ENCODE measurements at regions not wholly inside any gene's neighbourhood (a gene's known extent, or its start where the extent isn't known, plus 50 kb on each side); places are given as distances from the start of the nearest gene placed in this dataset.

GRCh38 chr5:62717301-62717933 lies 138.8 kb downstream of the LRRC70 start:
- Histone ChIP-seq H3K79me2 (ENCODE audit: control insufficient read depth in 1 of 2, insufficient read depth in 2 of 2, low read length in 2 of 2) (no peaks in the 10 kb centered on the region), H2BK12ac (ENCODE audit: low read depth, low read length) (peak overlapping the region; percentile 72), H2AK5ac (ENCODE audit: low read depth, low read length) (0 out of 2 replicates have a peak overlapping the region, but pooled peaks have one; percentile 34), H3K4me2 (ENCODE audit: insufficient read depth in 1 of 2, low read depth in 2 of 2, low read length in 2 of 2) (peak overlapping the region; percentile 19 to 37; a peak in 2 of 4 replicates), H3K27ac (ENCODE audit: low read depth, low read length) (no peak overlapping the region), H3K4me3 (ENCODE audit: extremely low read depth in 1 of 4, insufficient read depth in 2 of 4, low read depth in 3 of 4, low read length in 4 of 4) (peak overlapping the region in 1 of 4 experiments; percentile 2; a peak in 1 of 8 replicates), H4K20me1 (replicated peaks in 1 of 2; ENCODE audit: control insufficient read depth in 1 of 2, insufficient read depth in 2 of 2, low read length in 2 of 2) (no peaks in the 10 kb centered on the region), H3K23ac (ENCODE audit: insufficient read length) (no peak overlapping the region), H3K36me3 (ENCODE audit: control insufficient read depth in 2 of 4, insufficient read depth in 4 of 4, low read length in 3 of 4) (no peaks in the 10 kb centered on the region), H2BK120ac (replicated peaks; ENCODE audit: low read depth, low read length) (no peak overlapping the region), H2BK5ac (ENCODE audit: low read depth, low read length) (peak overlapping the region; percentile 44; the same call in 1 of the 2 replicates), H3K14ac (ENCODE audit: insufficient read length) (no peak overlapping the region), H2BK15ac (ENCODE audit: low read length) (no peak overlapping the region), H3K4ac (replicated peaks; ENCODE audit: insufficient read length, low read depth, low read length) (no peak overlapping the region), H3K9ac (replicated peaks in 1 of 4; ENCODE audit: extremely low read depth in 1 of 4, low read depth in 3 of 4, low read length in 3 of 4) (no peak overlapping the region), H2AFZ (ENCODE audit: low read length) (peak overlapping the region; percentile 48; the same call in 1 of the 2 replicates), H3K56ac (replicated peaks; ENCODE audit: insufficient read length, low read depth, low read length) (no peak overlapping the region), H4K5ac (ENCODE audit: insufficient read length, low read depth, low read length) (no peak overlapping the region), H3K18ac (ENCODE audit: extremely low read depth, low read length) (0 out of 2 replicates have a peak overlapping the region, but pooled peaks have one; percentile 49), H4K8ac (ENCODE audit: extremely low read depth, insufficient read depth, low read length) (no peak overlapping the region), H3K4me1 (replicated peaks in 1 of 4; ENCODE audit: control insufficient read depth in 3 of 4, insufficient read depth in 4 of 4, low read length in 3 of 4) (peaks cover 0 to 10% (median 6%) of the 10 kb centered on the region in 4 experiments; a peak in 2 of 7 replicates), H3K79me1 (ENCODE audit: low read depth, low read length) (no peaks in the 10 kb centered on the region), H3K27me3 (replicated peaks in 1 of 4; ENCODE audit: control insufficient read depth in 3 of 4, extremely low read depth in 1 of 4, insufficient read depth in 3 of 4, low read length in 3 of 4) (no peaks in the 10 kb centered on the region), H3K23me2 (ENCODE audit: low read depth, low read length) (no peaks in the 10 kb centered on the region), H4K91ac (replicated peaks; ENCODE audit: insufficient read length, low read length) (no peak overlapping the region), H2BK20ac (ENCODE audit: low read length) (peak overlapping the region; percentile 7; the same call in 1 of the 2 replicates), H3K9me3 (ENCODE audit: insufficient read depth in 2 of 2, low read depth in 1 of 2, low read length in 1 of 2) (no peaks in the 10 kb centered on the region)
- CTCF ChIA-PET (ENCODE audit: partially characterized antibody), result interaction anchor here (0.8 to 3.6 kb wide), 5 partner anchors 8 to 201 kb away, joined by 3 to 20 read pairs (median 4); no protein-coding TSS in a partner anchor
- TF ChIP-seq SIN3A (conservative IDR thresholded peaks at IDR 0.05 in 1 of 2, IDR thresholded peaks at IDR 0.05 in 1 of 2; ENCODE audit: low read depth in 1 of 2, low read length in 2 of 2), result no peak
- TF ChIP-seq RAD21 (IDR thresholded peaks at IDR 0.05 in 1 of 2, conservative IDR thresholded peaks at IDR 0.05 in 1 of 2; ENCODE audit: low read depth in 2 of 2, low read length in 2 of 2), result no peak
- TF ChIP-seq SUZ12 (IDR thresholded peaks at IDR 0.05; ENCODE audit: low read length), result no peak
- TF ChIP-seq CHD2 (IDR thresholded peaks at IDR 0.05; ENCODE audit: low read length), result no peak
- no peak for TF ChIP-seq TAF1 (IDR thresholded peaks at IDR 0.05; ENCODE audit: low read depth, low read length)
- TF ChIP-seq HDAC6 (IDR thresholded peaks at IDR 0.05; ENCODE audit: low read depth, low read length), result no peak
- TF ChIP-seq SP4 (IDR thresholded peaks at IDR 0.05; ENCODE audit: low read length), result no peak
- TF ChIP-seq EP300 (IDR thresholded peaks at IDR 0.05; ENCODE audit: borderline replicate concordance in 1 of 2, low read depth in 2 of 2, low read length in 2 of 2), result no peak
- WGBS, 2 experiments (ENCODE audit: extremely low coverage in 1 of 2, insufficient coverage in 1 of 2, insufficient read length in 1 of 2, insufficient replicate concordance in 2 of 2, low coverage in 1 of 2, low lambda C conversion rate in 2 of 2, missing lambda C conversion rate in 1 of 2), result 52% methylated on average over 2 of the region's 2 CpGs; no CpG with 5 or more reads in 1 of the 2 experiments
- POLR2A ChIA-PET (ENCODE audit: partially characterized antibody), result interaction anchor here (1.1 kb wide), 1 partner anchor 12 kb away, joined by 3 read pairs; no protein-coding TSS in a partner anchor
- DNase-seq (ENCODE audit: low read depth in 1 of 2, low spot score in 2 of 2) (peak in 1 of 2 experiments; percentile 25), FAIRE-seq (no peak)

All from H1 (cell line).